Activated CD8-positive, alpha-beta T cell treated with anti-CD3 and anti-CD28 coated beads for 36 hours (primary cell): ENCODE measurements at regions not wholly inside any gene's neighbourhood (a gene's known extent, or its start where the extent isn't known, plus 50 kb on each side); places are given as distances from the start of the nearest gene placed in this dataset.

Source experiments
- ATAC-seq: fragments of 200-7000 bp; cut with Tn5 transposase; one replicate; pipeline ENCODE4 v1.10.0; 2021; ENCODE audit warnings: mild to moderate bottlenecking, moderate library complexity
- CTCF ChIA-PET: fragments of 350-600 bp; sonication (Branson Sonifier 250); formaldehyde crosslinking; loops from one replicate; lab custom pipeline; 2021; ENCODE audit warnings: antibody characterized with exemption; lab: Charles Lee
- POLR2A ChIA-PET: fragments of 350-600 bp; sonication (Branson Sonifier 250); formaldehyde crosslinking; loops from one replicate; lab custom pipeline; 2021; ENCODE audit warnings: antibody characterized with exemption; lab: Charles Lee
- DNase-seq: peaks from one replicate; pipeline ENCODE4 v3.0.0-alpha.2; 2020
- H3K27ac Mint-ChIP-seq: one replicate; pipeline ENCODE4 v1.8.0; 2021; ENCODE audit warnings: mild to moderate bottlenecking, mixed read lengths
- H3K27me3 Mint-ChIP-seq: one replicate; pipeline ENCODE4 v1.8.0; 2021; ENCODE audit warnings: mixed read lengths
- H3K36me3 Mint-ChIP-seq: one replicate; pipeline ENCODE4 v1.8.0; 2021; ENCODE audit warnings: low read depth, mixed read lengths
- H3K4me1 Mint-ChIP-seq: one replicate; pipeline ENCODE4 v1.8.0; 2021; ENCODE audit warnings: low read depth, mixed read lengths
- H3K4me3 Mint-ChIP-seq: one replicate; pipeline ENCODE4 v1.8.0; 2021; ENCODE audit warnings: mild to moderate bottlenecking, moderate library complexity, mixed read lengths
- H3K9me3 Mint-ChIP-seq: one replicate; pipeline ENCODE4 v1.8.0; 2021; ENCODE audit warnings: mixed read lengths
- CTCF ChIP-seq: fragments of 200-600 bp; IDR thresholded peaks from one replicate; pipeline ENCODE4 v1.8.0; 2022; ENCODE audit warnings: antibody characterized with exemption, mild to moderate bottlenecking
- intact Hi-C: fragments of 100-400 bp; cut with micrococcal nuclease; formaldehyde crosslinking; loops from one replicate; pipeline ENCODE4 v1.10.0; 2022

DNA sequence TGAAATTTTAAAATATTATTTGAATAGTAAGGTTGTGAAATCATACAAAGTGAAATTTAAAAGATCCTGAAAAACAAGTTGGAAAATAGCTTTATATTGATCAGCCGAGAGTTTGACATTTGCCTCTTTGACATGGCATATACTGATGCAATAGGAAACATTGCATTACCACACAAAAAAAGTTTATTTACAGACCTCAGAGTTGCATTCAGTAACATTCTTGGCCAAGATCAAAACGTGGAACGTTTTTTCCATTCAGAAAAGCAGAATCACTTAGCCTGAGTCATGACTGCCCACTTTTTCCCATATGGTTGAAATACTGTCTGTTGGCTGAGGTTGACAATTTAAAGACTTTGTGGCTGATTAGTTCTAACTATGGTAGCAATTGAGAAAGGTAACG, 55.1 kb upstream of the BACH2 start:
- ChIA-PET POLR2A (interaction anchor here (0.9 to 1.6 kb wide), 5 partner anchors 9 to 107 kb away, joined by 3 to 5 read pairs (median 4); no protein-coding TSS in a partner anchor), CTCF (interaction anchor here (0.9 to 1.6 kb wide), 3 partner anchors 11 to 127 kb away, joined by 3 to 5 read pairs (median 4); no protein-coding TSS in a partner anchor)
- TF ChIP-seq CTCF: no peak
- Mint-ChIP-seq H3K4me3 (peak overlapping the region; percentile 0), H3K27me3 (no peaks in the 10 kb centered on the region), H3K27ac (peak overlapping the region; percentile 62), H3K9me3 (peaks cover 5% of the 10 kb centered on the region), H3K36me3 (peaks cover 6% of the 10 kb centered on the region), H3K4me1 (peaks cover 47% of the 10 kb centered on the region)
- intact Hi-C loops: loop anchor here (5.0 kb wide), 1 partner anchor 46 kb away; no protein-coding TSS in a partner anchor
- DNase-seq: peak; percentile 34
- ATAC-seq: peak; percentile 13

- Mint-ChIP-seq H3K4me1 (peaks cover 49% of the 10 kb centered on the region), H3K9me3 (peaks cover 5% of the 10 kb centered on the region), H3K36me3 (peaks cover 6% of the 10 kb centered on the region), H3K27me3 (no peaks in the 10 kb centered on the region), H3K4me3 (peak overlapping the region; percentile 59), H3K27ac (peak overlapping the region; percentile 93)
- intact Hi-C loops: loop anchor here (5.0 kb wide), 1 partner anchor 46 kb away; no protein-coding TSS in a partner anchor
- ATAC-seq: peak; percentile 74
- no peak for TF ChIP-seq CTCF
- ChIA-PET POLR2A (interaction anchor here (0.9 to 1.6 kb wide), 5 partner anchors 9 to 107 kb away, joined by 3 to 5 read pairs (median 4); no protein-coding TSS in a partner anchor), CTCF (interaction anchor here (0.9 to 1.6 kb wide), 4 partner anchors 10 to 128 kb away, joined by 3 to 5 read pairs (median 4); no protein-coding TSS in a partner anchor)
- DNase-seq: peak; percentile 63
Observed at GRCh38 chr6:90350689-90351554, 54.3 kb upstream of the BACH2 start.

GRCh38 chr6:90347411-90347851, 50.8 kb upstream of the BACH2 start:
- ChIA-PET CTCF (interaction anchor here (1.0 to 4.0 kb wide), 4 partner anchors 20 to 132 kb away, joined by 3 to 16 read pairs (median 8); no protein-coding TSS in a partner anchor), POLR2A (interaction anchor here (0.9 to 1.8 kb wide), 2 partner anchors 14 to 52 kb away, joined by 3 to 5 read pairs; no protein-coding TSS in a partner anchor)
- peaks cover 5% of the 10 kb centered on the region for H3K9me3 Mint-ChIP-seq
- no peak for TF ChIP-seq CTCF
- ATAC-seq (peak; percentile 58), DNase-seq (peak; percentile 39)
- H3K4me1 Mint-ChIP-seq: peaks cover 41% of the 10 kb centered on the region
- intact Hi-C loops: no loop called here
- H3K36me3 Mint-ChIP-seq: peaks cover 6% of the 10 kb centered on the region
- H3K27ac Mint-ChIP-seq: peak overlapping the region; percentile 32
- no peak overlapping the region for H3K4me3 Mint-ChIP-seq
- peaks cover 1% of the 10 kb centered on the region for H3K27me3 Mint-ChIP-seq

GRCh38 chr6:90346729-90347128, 50.1 kb upstream of the BACH2 start:
- Mint-ChIP-seq H3K27ac (no peak overlapping the region), H3K4me1 (peaks cover 34% of the 10 kb centered on the region), H3K4me3 (no peak overlapping the region), H3K27me3 (peaks cover 1% of the 10 kb centered on the region), H3K36me3 (peaks cover 6% of the 10 kb centered on the region), H3K9me3 (peaks cover 5% of the 10 kb centered on the region)
- no peak for DNase-seq
- CTCF ChIA-PET: interaction anchor here (0.7 to 4.0 kb wide), 4 partner anchors 12 to 47 kb away, joined by 3 to 16 read pairs (median 8); no protein-coding TSS in a partner anchor
- no peak for ATAC-seq
- POLR2A ChIA-PET: interaction anchor here (0.9 kb wide), 1 partner anchor 51 kb away, joined by 3 read pairs; no protein-coding TSS in a partner anchor
- no peak for TF ChIP-seq CTCF
- intact Hi-C loops: no loop called here
